Panc1 (cell line): ENCODE measurements at regions not wholly inside any gene's neighbourhood (a gene's known extent, or its start where the extent isn't known, plus 50 kb on each side); places are given as distances from the start of the nearest gene placed in this dataset.

ENCODE experiments used
- ATAC-seq: fragments of 200-7000 bp; cut with Tn5 transposase; 2 replicates; pipeline ENCODE4 v1.9.1; 2020; ENCODE audit warnings: mild to moderate bottlenecking, moderate library complexity
- BruUV-seq: library from RNA; stranded (reverse); fragments of 400-500 nt; replicated peaks from 2 replicates; lab custom pipeline; 2021; lab: Mats Ljungman, UMichigan
- CTCF ChIA-PET: fragments of 300-600 bp; sonication (Branson Sonifier 250); formaldehyde crosslinking; loops from one replicate; lab custom pipeline; 2022; ENCODE audit warnings: antibody characterized with exemption; lab: Charles Lee
- POLR2A ChIA-PET: fragments of 300-600 bp; sonication (Branson Sonifier 250); formaldehyde crosslinking; loops from one replicate; lab custom pipeline; 2022; ENCODE audit warnings: antibody characterized with exemption; lab: Charles Lee
- DNase-seq: peaks from one replicate; pipeline ENCODE4 v3.0.0-alpha.2; 2010; ENCODE audit warnings: low read depth, low spot score
- H3K27ac ChIP-seq: 2 replicates; pipeline ENCODE4 v1.5.1; 2011; ENCODE audit warnings: mild to moderate bottlenecking, low read length, inconsistent platforms
- H3K27me3 ChIP-seq: fragments of 200-500 bp; sonication (Bioruptor generic); 2 replicates; pipeline ENCODE4 v1.6.0; 2014; ENCODE audit warnings: low read length, inconsistent platforms; ENCODE audit not compliant: control insufficient read depth, insufficient read depth
- H3K36me3 ChIP-seq: fragments of 200-500 bp; sonication (Bioruptor generic); 2 replicates; pipeline ENCODE4 v1.5.1; 2014; ENCODE audit warnings: inconsistent platforms, mild to moderate bottlenecking, low read length, moderate library complexity; ENCODE audit not compliant: control insufficient read depth, insufficient read depth
- H3K4me1 ChIP-seq: 2 replicates; pipeline ENCODE4 v1.5.1; 2011; ENCODE audit warnings: inconsistent platforms, mild to moderate bottlenecking, low read length, moderate library complexity; ENCODE audit not compliant: control insufficient read depth, insufficient read depth
- H3K4me3 ChIP-seq, 2 experiments: 2 replicates each; pipeline ENCODE4 v1.5.1; 2011 to 2012; ENCODE audit warnings: low read depth in 2 of 2, low read length in 2 of 2, mild to moderate bottlenecking in 2 of 2, inconsistent platforms in 1 of 2, moderate library complexity in 1 of 2
- H3K9me3 ChIP-seq: fragments of 200-500 bp; sonication (Bioruptor generic); 2 replicates; pipeline ENCODE4 v1.5.1; 2014; ENCODE audit warnings: low read depth, mild to moderate bottlenecking, inconsistent platforms, low read length, moderate library complexity; ENCODE audit not compliant: control insufficient read depth, insufficient read depth
- POLR2AphosphoS5 ChIP-seq: IDR thresholded peaks from 2 replicates; pipeline ENCODE4 v1.6.1; 2012; ENCODE audit warnings: mild to moderate bottlenecking, low read depth, low read length, moderate library complexity
- SIN3A ChIP-seq: IDR thresholded peaks from 2 replicates; pipeline ENCODE4 v1.6.1; 2012; ENCODE audit warnings: low read depth, mild to moderate bottlenecking, low read length, moderate library complexity, borderline replicate concordance; ENCODE audit not compliant: insufficient read depth
- TCF7L2 ChIP-seq: IDR thresholded peaks from 2 replicates; pipeline ENCODE4 v1.6.1; 2011; ENCODE audit warnings: mild to moderate bottlenecking, low read depth, low read length, inconsistent platforms
- in situ Hi-C: cut with HindIII; loops from 2 replicates; pipeline ENCODE4 v1.10.0; 2016; ENCODE audit warnings: low sequenced_read_pairs, low pct_unique_long_range_greater_than_20kb
- intact Hi-C: fragments of 100-400 bp; cut with micrococcal nuclease; formaldehyde crosslinking; loops from one replicate; pipeline ENCODE4 v1.10.0; 2022; ENCODE audit not compliant: unreplicated experiment
- TF ChIP-seq, protein P1 (sequence below), 2 experiments: IDR thresholded peaks; 2 replicates each; pipeline ENCODE4 v1.6.1; 2011 to 2012; ENCODE audit warnings: low read depth in 2 of 2, control low read depth in 1 of 2, low read length in 1 of 2, mild to moderate bottlenecking in 1 of 2, moderate library complexity in 1 of 2; ENCODE audit not compliant: insufficient read depth in 1 of 2
- TF ChIP-seq, protein P2 (sequence below): fragments of 450-650 bp; IDR thresholded peaks from 2 replicates; pipeline ENCODE4 v1.5.1; 2017; ENCODE audit warnings: mild to moderate bottlenecking

DNA sequence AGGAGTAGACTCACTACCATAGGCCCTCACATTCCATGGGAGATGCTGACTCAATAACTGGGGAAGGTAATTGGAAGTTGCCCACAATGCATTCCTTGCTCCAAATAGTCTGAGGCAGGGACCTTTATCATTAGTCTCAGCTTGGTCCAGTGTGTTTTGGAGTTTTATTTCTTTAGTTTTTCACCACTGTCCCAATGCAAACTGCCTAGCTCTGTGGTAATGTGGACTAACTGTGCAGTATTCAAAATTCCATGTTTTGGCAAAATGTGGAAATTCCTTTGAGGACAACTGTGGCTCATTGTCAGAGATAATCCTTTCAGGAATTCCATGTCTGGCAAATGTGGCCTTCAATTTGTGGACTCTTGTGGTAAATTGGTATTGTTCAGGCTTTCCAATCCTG lies 78.1 kb upstream of the PAPPA2 start:
- no TSS peak for BruUV-seq
- no peaks in the 10 kb centered on the region for H3K9me3 ChIP-seq
- H3K27me3 ChIP-seq, result no peaks in the 10 kb centered on the region; the same call in 1 of the 2 replicates
- in situ Hi-C loops (no loop called here), intact Hi-C loops (no loop called here)
- no peak overlapping the region for H3K4me3 ChIP-seq
- no peak overlapping the region for H3K27ac ChIP-seq
- no peaks in the 10 kb centered on the region for H3K36me3 ChIP-seq
- H3K4me1 ChIP-seq, result no peaks in the 10 kb centered on the region
- ATAC-seq (no peak), DNase-seq (no peak)
- POLR2A ChIA-PET, result no interaction called here
- TF ChIP-seq SIN3A (no peak), POLR2AphosphoS5 (no peak)
- TF ChIP-seq, protein P1, sequence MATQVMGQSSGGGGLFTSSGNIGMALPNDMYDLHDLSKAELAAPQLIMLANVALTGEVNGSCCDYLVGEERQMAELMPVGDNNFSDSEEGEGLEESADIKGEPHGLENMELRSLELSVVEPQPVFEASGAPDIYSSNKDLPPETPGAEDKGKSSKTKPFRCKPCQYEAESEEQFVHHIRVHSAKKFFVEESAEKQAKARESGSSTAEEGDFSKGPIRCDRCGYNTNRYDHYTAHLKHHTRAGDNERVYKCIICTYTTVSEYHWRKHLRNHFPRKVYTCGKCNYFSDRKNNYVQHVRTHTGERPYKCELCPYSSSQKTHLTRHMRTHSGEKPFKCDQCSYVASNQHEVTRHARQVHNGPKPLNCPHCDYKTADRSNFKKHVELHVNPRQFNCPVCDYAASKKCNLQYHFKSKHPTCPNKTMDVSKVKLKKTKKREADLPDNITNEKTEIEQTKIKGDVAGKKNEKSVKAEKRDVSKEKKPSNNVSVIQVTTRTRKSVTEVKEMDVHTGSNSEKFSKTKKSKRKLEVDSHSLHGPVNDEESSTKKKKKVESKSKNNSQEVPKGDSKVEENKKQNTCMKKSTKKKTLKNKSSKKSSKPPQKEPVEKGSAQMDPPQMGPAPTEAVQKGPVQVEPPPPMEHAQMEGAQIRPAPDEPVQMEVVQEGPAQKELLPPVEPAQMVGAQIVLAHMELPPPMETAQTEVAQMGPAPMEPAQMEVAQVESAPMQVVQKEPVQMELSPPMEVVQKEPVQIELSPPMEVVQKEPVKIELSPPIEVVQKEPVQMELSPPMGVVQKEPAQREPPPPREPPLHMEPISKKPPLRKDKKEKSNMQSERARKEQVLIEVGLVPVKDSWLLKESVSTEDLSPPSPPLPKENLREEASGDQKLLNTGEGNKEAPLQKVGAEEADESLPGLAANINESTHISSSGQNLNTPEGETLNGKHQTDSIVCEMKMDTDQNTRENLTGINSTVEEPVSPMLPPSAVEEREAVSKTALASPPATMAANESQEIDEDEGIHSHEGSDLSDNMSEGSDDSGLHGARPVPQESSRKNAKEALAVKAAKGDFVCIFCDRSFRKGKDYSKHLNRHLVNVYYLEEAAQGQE (IDR thresholded peaks at IDR 0.05; ENCODE audit: insufficient read depth in 1 of 2, low read depth in 2 of 2, low read length in 1 of 2), result no peak
- TF ChIP-seq, protein P2, sequence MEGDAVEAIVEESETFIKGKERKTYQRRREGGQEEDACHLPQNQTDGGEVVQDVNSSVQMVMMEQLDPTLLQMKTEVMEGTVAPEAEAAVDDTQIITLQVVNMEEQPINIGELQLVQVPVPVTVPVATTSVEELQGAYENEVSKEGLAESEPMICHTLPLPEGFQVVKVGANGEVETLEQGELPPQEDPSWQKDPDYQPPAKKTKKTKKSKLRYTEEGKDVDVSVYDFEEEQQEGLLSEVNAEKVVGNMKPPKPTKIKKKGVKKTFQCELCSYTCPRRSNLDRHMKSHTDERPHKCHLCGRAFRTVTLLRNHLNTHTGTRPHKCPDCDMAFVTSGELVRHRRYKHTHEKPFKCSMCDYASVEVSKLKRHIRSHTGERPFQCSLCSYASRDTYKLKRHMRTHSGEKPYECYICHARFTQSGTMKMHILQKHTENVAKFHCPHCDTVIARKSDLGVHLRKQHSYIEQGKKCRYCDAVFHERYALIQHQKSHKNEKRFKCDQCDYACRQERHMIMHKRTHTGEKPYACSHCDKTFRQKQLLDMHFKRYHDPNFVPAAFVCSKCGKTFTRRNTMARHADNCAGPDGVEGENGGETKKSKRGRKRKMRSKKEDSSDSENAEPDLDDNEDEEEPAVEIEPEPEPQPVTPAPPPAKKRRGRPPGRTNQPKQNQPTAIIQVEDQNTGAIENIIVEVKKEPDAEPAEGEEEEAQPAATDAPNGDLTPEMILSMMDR, result no peak
- CTCF ChIA-PET, result no interaction called here

DNA sequence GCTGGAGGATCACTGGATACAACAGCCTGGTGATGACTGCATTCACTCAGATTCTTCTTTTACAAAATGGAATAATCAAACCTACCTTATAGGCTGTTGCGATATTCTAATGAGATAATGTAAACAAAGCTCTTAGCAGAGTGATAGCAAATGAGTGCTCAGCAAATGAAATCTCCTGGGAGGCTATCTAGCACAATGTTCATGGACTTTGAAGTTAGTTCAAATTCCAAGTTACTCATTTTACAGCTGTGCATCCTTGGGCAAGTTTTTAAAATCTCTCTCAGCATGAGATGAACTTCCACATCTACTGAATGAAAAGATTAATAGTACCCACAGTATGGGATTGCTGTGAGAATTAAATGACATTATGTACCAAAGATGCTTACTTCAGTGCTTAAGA lies 80.8 kb upstream of the PAPPA2 start:
- TF ChIP-seq, protein P2, result no peak
- TF ChIP-seq SIN3A (no peak), POLR2AphosphoS5 (no peak), TCF7L2 (no peak)
- TF ChIP-seq, protein P1 (IDR thresholded peaks at IDR 0.05; ENCODE audit: insufficient read depth in 1 of 2, low read depth in 2 of 2, low read length in 1 of 2), result no peak
- H3K36me3 ChIP-seq, result no peaks in the 10 kb centered on the region
- DNase-seq, result no peak
- H3K27ac ChIP-seq, result no peak overlapping the region
- no peaks in the 10 kb centered on the region for H3K9me3 ChIP-seq
- in situ Hi-C loops, result no loop called here
- ChIA-PET CTCF (no interaction called here), POLR2A (no interaction called here)
- no peak overlapping the region for H3K4me3 ChIP-seq
- no peak for ATAC-seq
- intact Hi-C loops, result no loop called here
- no peaks in the 10 kb centered on the region for H3K4me1 ChIP-seq
- no peaks in the 10 kb centered on the region; the same call in 1 of the 2 replicates for H3K27me3 ChIP-seq
- BruUV-seq, result no TSS peak
